Neural progenitor cell (in vitro differentiated cells): ENCODE measurements at regions not wholly inside any gene's neighbourhood (a gene's known extent, or its start where the extent isn't known, plus 50 kb on each side); places are given as distances from the start of the nearest gene placed in this dataset.

ENCODE experiments used
- DNase-seq: peaks from one replicate; pipeline ENCODE4 v3.0.0-alpha.2; 2016; ENCODE audit warnings: low spot score
- H2AFZ ChIP-seq: fragments of 200-600 bp; sonication (generic); replicated peaks from 2 replicates; pipeline ENCODE4 v1.6.1; 2016; ENCODE audit warnings: antibody characterized with exemption
- H3F3A ChIP-seq: fragments of 200-600 bp; sonication (generic); 2 replicates; pipeline ENCODE4 v1.6.1; 2016; ENCODE audit warnings: antibody characterized with exemption, low read depth
- H3K27ac ChIP-seq: fragments of 200-600 bp; sonication (generic); 2 replicates; pipeline ENCODE4 v1.5.1; 2016; ENCODE audit warnings: mild to moderate bottlenecking
- H3K27me3 ChIP-seq: fragments of 200-600 bp; sonication (generic); 2 replicates; pipeline ENCODE4 v1.6.1; 2016; ENCODE audit warnings: mild to moderate bottlenecking, moderate library complexity
- H3K36me3 ChIP-seq: fragments of 200-600 bp; sonication (generic); 2 replicates; pipeline ENCODE4 v1.5.1; 2016
- H3K4me1 ChIP-seq: fragments of 200-600 bp; sonication (generic); 2 replicates; pipeline ENCODE4 v1.6.1; 2016; ENCODE audit warnings: mixed run types
- H3K4me2 ChIP-seq: fragments of 200-600 bp; sonication (generic); 2 replicates; pipeline ENCODE4 v1.6.1; 2016
- H3K4me3 ChIP-seq: fragments of 200-600 bp; sonication (generic); 2 replicates; pipeline ENCODE4 v1.5.1; 2016
- H3K79me2 ChIP-seq: fragments of 200-600 bp; sonication (generic); 2 replicates; pipeline ENCODE4 v1.6.1; 2016; ENCODE audit warnings: low read depth
- H3K9ac ChIP-seq: fragments of 200-600 bp; sonication (generic); 2 replicates; pipeline ENCODE4 v1.6.1; 2016
- H3K9me3 ChIP-seq: fragments of 200-600 bp; sonication (generic); 2 replicates; pipeline ENCODE4 v1.5.1; 2016; ENCODE audit warnings: low read depth
- H4K20me1 ChIP-seq: fragments of 200-600 bp; sonication (generic); 2 replicates; pipeline ENCODE4 v1.6.1; 2016; ENCODE audit warnings: low read depth
- H3K27ac Mint-ChIP-seq: 3 replicates; pipeline ENCODE4 v1.8.0; 2021; ENCODE audit warnings: mixed read lengths
- H3K27me3 Mint-ChIP-seq: 2 replicates; pipeline ENCODE4 v1.8.0; 2022; ENCODE audit warnings: low read depth, mild to moderate bottlenecking, inconsistent platforms, moderate library complexity, mixed read lengths; ENCODE audit not compliant: insufficient read depth
- H3K36me3 Mint-ChIP-seq: 3 replicates; pipeline ENCODE4 v1.8.0; 2021; ENCODE audit warnings: mixed read lengths
- H3K4me1 Mint-ChIP-seq: 3 replicates; pipeline ENCODE4 v1.8.0; 2021; ENCODE audit warnings: mixed read lengths
- H3K4me3 Mint-ChIP-seq: 3 replicates; pipeline ENCODE4 v1.8.0; 2021; ENCODE audit warnings: mild to moderate bottlenecking, moderate library complexity, mixed read lengths
- H3K9me3 Mint-ChIP-seq: 3 replicates; pipeline ENCODE4 v1.8.0; 2020; ENCODE audit warnings: mixed read lengths
- CTCF ChIP-seq: fragments of 200-600 bp; sonication (generic); IDR thresholded peaks from 2 replicates; pipeline ENCODE4 v1.5.1; 2017; ENCODE audit warnings: antibody characterized with exemption, mild to moderate bottlenecking
- EZH2 ChIP-seq: fragments of 200-600 bp; sonication (generic); IDR thresholded peaks from 2 replicates; pipeline ENCODE4 v1.6.1; 2017; ENCODE audit warnings: antibody characterized with exemption, mild to moderate bottlenecking, moderate library complexity
- EZH2phosphoT487 ChIP-seq: fragments of 200-600 bp; sonication (generic); IDR thresholded peaks from 2 replicates; pipeline ENCODE4 v1.6.1; 2017; ENCODE audit warnings: antibody characterized with exemption

- peaks cover 20% of the 10 kb centered on the region for H3K27me3 Mint-ChIP-seq
- Histone ChIP-seq H3K9ac (no peak overlapping the region), H3K27ac (no peak overlapping the region), H3K9me3 (no peaks in the 10 kb centered on the region), H3K4me3 (no peak overlapping the region), H3K79me2 (no peaks in the 10 kb centered on the region), H3K4me1 (peaks cover 54% of the 10 kb centered on the region), H3F3A (peaks cover 40% of the 10 kb centered on the region), H3K36me3 (no peaks in the 10 kb centered on the region), H3K27me3 (no peaks in the 10 kb centered on the region), H2AFZ (no peak overlapping the region), H4K20me1 (no peaks in the 10 kb centered on the region), H3K4me2 (no peak overlapping the region)
- TF ChIP-seq EZH2 (no peak), EZH2phosphoT487 (no peak), CTCF (no peak)
- no peak overlapping the region for H3K4me3 Mint-ChIP-seq
- H3K9me3 Mint-ChIP-seq: no peaks in the 10 kb centered on the region
- peak; percentile 58 for DNase-seq
- peaks cover 59% of the 10 kb centered on the region for H3K4me1 Mint-ChIP-seq
- H3K27ac Mint-ChIP-seq: no peak overlapping the region
- H3K36me3 Mint-ChIP-seq: no peaks in the 10 kb centered on the region
Measured at GRCh38 chr12:4137441-4137840, 136.1 kb upstream of the CCND2 start.

DNA sequence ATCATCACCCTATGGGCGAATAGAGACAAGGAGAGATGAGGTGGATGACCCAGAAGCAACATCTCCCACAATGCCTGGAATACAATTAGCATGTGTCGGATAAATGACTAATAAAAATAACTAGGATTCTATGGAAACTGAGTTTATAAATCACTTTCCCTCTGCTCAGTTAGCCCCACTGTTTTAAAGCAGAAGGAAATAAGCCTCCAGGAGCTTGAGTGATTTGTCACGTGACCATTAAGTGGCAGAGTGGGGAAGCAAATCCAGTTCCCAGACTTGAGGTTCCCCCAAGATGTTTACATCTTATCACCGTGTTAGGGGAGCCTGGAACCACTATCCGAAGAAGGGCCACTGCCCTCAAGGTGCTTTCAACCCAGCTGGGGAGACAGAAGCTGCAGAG is 136.5 kb upstream of the CCND2 start:
- Mint-ChIP-seq H3K27me3 (peaks cover 20% of the 10 kb centered on the region), H3K9me3 (no peaks in the 10 kb centered on the region), H3K36me3 (no peaks in the 10 kb centered on the region), H3K4me3 (peak overlapping the region; percentile 13), H3K27ac (no peak overlapping the region), H3K4me1 (peaks cover 59% of the 10 kb centered on the region)
- Histone ChIP-seq H4K20me1 (no peaks in the 10 kb centered on the region), H2AFZ (no peak overlapping the region), H3K4me2 (no peak overlapping the region), H3K4me3 (no peak overlapping the region), H3K27ac (no peak overlapping the region), H3K27me3 (no peaks in the 10 kb centered on the region), H3K9me3 (no peaks in the 10 kb centered on the region), H3K36me3 (no peaks in the 10 kb centered on the region), H3K79me2 (no peaks in the 10 kb centered on the region), H3K4me1 (peaks cover 54% of the 10 kb centered on the region), H3K9ac (no peak overlapping the region), H3F3A (peaks cover 40% of the 10 kb centered on the region)
- DNase-seq: no peak
- no peak for TF ChIP-seq CTCF
- no peak for TF ChIP-seq EZH2
- no peak for TF ChIP-seq EZH2phosphoT487

- Histone ChIP-seq H3K4me2 (no peak overlapping the region), H3F3A (peaks cover 36% of the 10 kb centered on the region), H3K4me3 (no peak overlapping the region), H3K9me3 (no peaks in the 10 kb centered on the region), H4K20me1 (no peaks in the 10 kb centered on the region), H3K9ac (no peak overlapping the region), H3K36me3 (no peaks in the 10 kb centered on the region), H3K79me2 (no peaks in the 10 kb centered on the region), H3K27me3 (no peaks in the 10 kb centered on the region), H3K4me1 (peaks cover 51% of the 10 kb centered on the region), H3K27ac (no peak overlapping the region), H2AFZ (no peak overlapping the region)
- no peaks in the 10 kb centered on the region for H3K9me3 Mint-ChIP-seq
- H3K4me3 Mint-ChIP-seq: peak overlapping the region; percentile 50
- DNase-seq: peak; percentile 31
- H3K4me1 Mint-ChIP-seq: peaks cover 52% of the 10 kb centered on the region
- TF ChIP-seq EZH2phosphoT487 (no peak), CTCF (no peak), EZH2 (no peak)
- H3K27ac Mint-ChIP-seq: peak overlapping the region; percentile 64
- H3K27me3 Mint-ChIP-seq: peaks cover 17% of the 10 kb centered on the region
- H3K36me3 Mint-ChIP-seq: no peaks in the 10 kb centered on the region
Measured at GRCh38 chr12:4135919-4136605, 137.5 kb upstream of the CCND2 start.
